ENCODE measurements at regions not wholly inside any gene's neighbourhood (a gene's known extent, or its start where the extent isn't known, plus 50 kb on each side); places are given as distances from the start of the nearest gene placed in this dataset.
A peak's percentile ranks its signal among the peaks of the same experiment; 100 is the strongest.

GRCh38 chr16:13756411-13757140 lies 163.4 kb upstream of the ERCC4 start:
- Histone ChIP-seq H3K4me1 (no peaks in the 10 kb centered on the region), H3K4me3 (no peak overlapping the region), H3K27ac (no peak overlapping the region), H3K9me3 (no peaks in the 10 kb centered on the region), H3K27me3 (no peaks in the 10 kb centered on the region), H3K36me3 (ENCODE audit: low read depth, missing control alignments) (no peaks in the 10 kb centered on the region)
- 63 to 66% methylated on average over 14 of the region's 14 CpGs for WGBS, 2 donors
- TF ChIP-seq CTCF (IDR thresholded peaks at IDR 0.05) (no peak), POLR2A (IDR thresholded peaks at IDR 0.05) (no peak)
- intact Hi-C loops (cut with DNase I; ENCODE audit: low total_unique reads), result no loop called here
- DNase-seq, result no peak

GRCh38 chr16:13766334-13766733 lies 153.6 kb upstream of the ERCC4 start:
- Histone ChIP-seq H3K27ac (no peak overlapping the region), H3K9me3 (no peaks in the 10 kb centered on the region), H3K36me3 (ENCODE audit: low read depth, missing control alignments) (no peaks in the 10 kb centered on the region), H3K27me3 (no peaks in the 10 kb centered on the region), H3K4me3 (no peak overlapping the region), H3K4me1 (no peaks in the 10 kb centered on the region)
- no peak for DNase-seq
- WGBS, 2 donors, result 92 to 96% methylated on average over 2 of the region's 2 CpGs
- intact Hi-C loops (cut with DNase I; ENCODE audit: low total_unique reads), result no loop called here
- TF ChIP-seq CTCF (IDR thresholded peaks at IDR 0.05) (no peak), POLR2A (IDR thresholded peaks at IDR 0.05) (no peak)

- DNase-seq, result no peak
Observed at GRCh38 chr16:13767215-13767614, 152.7 kb upstream of the ERCC4 start.

GRCh38 chr16:13768471-13768870 lies 151.5 kb upstream of the ERCC4 start:
- no peaks in the 10 kb centered on the region for H3K9me3 ChIP-seq
- DNase-seq, result no peak
- no peaks in the 10 kb centered on the region for H3K27me3 ChIP-seq
- no peak overlapping the region for H3K27ac ChIP-seq
- no peak overlapping the region for H3K4me3 ChIP-seq
- no peaks in the 10 kb centered on the region for H3K36me3 ChIP-seq (ENCODE audit: low read depth, missing control alignments)
- TF ChIP-seq POLR2A (IDR thresholded peaks at IDR 0.05) (no peak), CTCF (IDR thresholded peaks at IDR 0.05) (no peak)
- H3K4me1 ChIP-seq, result no peaks in the 10 kb centered on the region
- WGBS, 2 donors, result 60 to 63% methylated on average over 4 of the region's 4 CpGs
- intact Hi-C loops (cut with DNase I; ENCODE audit: low total_unique reads), result no loop called here

More at GRCh38 chr16:13767215-13767614, 152.7 kb upstream of the ERCC4 start:
- H3K4me1 ChIP-seq, result no peaks in the 10 kb centered on the region
- H3K36me3 ChIP-seq (ENCODE audit: low read depth, missing control alignments), result no peaks in the 10 kb centered on the region
- TF ChIP-seq POLR2A (IDR thresholded peaks at IDR 0.05), result no peak
- TF ChIP-seq CTCF (IDR thresholded peaks at IDR 0.05), result peak in 1 of 3 experiments; percentile 10
- 55 to 56% methylated on average over 7 of the region's 7 CpGs for WGBS, 2 donors
- H3K9me3 ChIP-seq, result no peaks in the 10 kb centered on the region
- H3K27ac ChIP-seq, result no peak overlapping the region
- H3K4me3 ChIP-seq, result no peak overlapping the region
- H3K27me3 ChIP-seq, result no peaks in the 10 kb centered on the region
- intact Hi-C loops (cut with DNase I; ENCODE audit: low total_unique reads), result no loop called here

GRCh38 chr16:13770436-13770835 lies 149.5 kb upstream of the ERCC4 start:
- TF ChIP-seq POLR2A (IDR thresholded peaks at IDR 0.05), result no peak
- TF ChIP-seq CTCF (IDR thresholded peaks at IDR 0.05), result no peak

More at GRCh38 chr16:13770436-13770835, 149.5 kb upstream of the ERCC4 start:
- intact Hi-C loops (cut with DNase I; ENCODE audit: low total_unique reads), result no loop called here
- no peaks in the 10 kb centered on the region for H3K36me3 ChIP-seq (ENCODE audit: low read depth, missing control alignments)
- no peak for DNase-seq
- no peak overlapping the region for H3K27ac ChIP-seq
- WGBS, 2 donors, result 95 to 98% methylated on average over 5 of the region's 5 CpGs
- H3K27me3 ChIP-seq, result no peaks in the 10 kb centered on the region
- no peaks in the 10 kb centered on the region for H3K9me3 ChIP-seq
- no peak overlapping the region for H3K4me3 ChIP-seq
- no peaks in the 10 kb centered on the region for H3K4me1 ChIP-seq
